T-cell (primary cell): ENCODE measurements at regions not wholly inside any gene's neighbourhood (a gene's known extent, or its start where the extent isn't known, plus 50 kb on each side); places are given as distances from the start of the nearest gene placed in this dataset.
"Not testable (repeated sequence)": the region's sequence is repeated elsewhere in the genome, so short reads cannot be mapped to it uniquely, and the experiment has no call there.

Experiments
- ATAC-seq, 4 experiments: fragments of 200-7000 bp in 3 of 4; fragments of 150-1000 bp in 1 of 4; cut with Tn5 transposase; replicated peaks in 1 of 4; 1 replicate in 3 of 4; 2 replicates in 1 of 4; pipeline ENCODE4 v1.10.0; 2021; ENCODE audit warnings: moderate library complexity in 3 of 4, mild to moderate bottlenecking in 2 of 4, moderate number of reproducible peaks in 1 of 4
- CTCF ChIA-PET, 2 donors: fragments of 300-600 bp; sonication (Branson Sonifier 250); formaldehyde crosslinking; loops; one replicate each; lab custom pipeline; 2022; ENCODE audit warnings: antibody characterized with exemption in 2 of 2; lab: Charles Lee
- POLR2A ChIA-PET, 2 donors: fragments of 300-600 bp; sonication (Branson Sonifier 250); formaldehyde crosslinking; loops; one replicate each; lab custom pipeline; 2022; ENCODE audit warnings: antibody characterized with exemption in 2 of 2; lab: Charles Lee
- DNase-seq, 35 experiments: peaks; one replicate each; pipeline versions ENCODE4 v3.0.0 to v3.0.0-alpha.2; 2013 to 2023
- H3K27ac ChIP-seq: one replicate; pipeline ENCODE4 v1.5.1; 2013; ENCODE audit warnings: low read length
- H3K27me3 ChIP-seq, 2 experiments: replicated peaks in 1 of 2; 1 replicate in 1 of 2; 2 replicates in 1 of 2; pipeline versions ENCODE4 v1.6.1 to v1.7.0; 2013; ENCODE audit warnings: low read length in 1 of 2, mixed read lengths in 1 of 2; ENCODE audit not compliant: control insufficient read depth in 2 of 2, insufficient read depth in 2 of 2; ENCODE audit errors: extremely low read depth in 1 of 2
- H3K36me3 ChIP-seq, 2 donors: 1 replicate in 1 of 2; 2 replicates in 1 of 2; pipeline versions ENCODE4 v1.6.1 to v1.7.0; 2013; ENCODE audit warnings: low read length in 1 of 2; ENCODE audit not compliant: control insufficient read depth in 2 of 2, insufficient read depth in 1 of 2; ENCODE audit errors: extremely low read depth in 1 of 2
- H3K4me1 ChIP-seq, 2 experiments: 1 replicate in 1 of 2; 2 replicates in 1 of 2; pipeline versions ENCODE4 v1.6.1 to v1.7.0; 2013; ENCODE audit warnings: low read length in 2 of 2, mixed read lengths in 1 of 2; ENCODE audit not compliant: insufficient read depth in 2 of 2, control insufficient read depth in 1 of 2; ENCODE audit errors: extremely low read depth in 1 of 2
- H3K4me3 ChIP-seq, 2 donors: 1 replicate in 1 of 2; 2 replicates in 1 of 2; pipeline versions ENCODE4 v1.5.1 to v1.7.0; 2013; ENCODE audit warnings: mild to moderate bottlenecking in 2 of 2, low read length in 1 of 2, moderate library complexity in 1 of 2; ENCODE audit not compliant: control insufficient read depth in 1 of 2; ENCODE audit errors: extremely low read depth in 1 of 2
- H3K9me3 ChIP-seq: 2 replicates; pipeline ENCODE4 v1.7.0; 2013
- H3K27ac Mint-ChIP-seq, 2 donors: one replicate each; pipeline ENCODE4 v1.8.0; 2020 to 2021; ENCODE audit warnings: mild to moderate bottlenecking in 2 of 2, mixed read lengths in 2 of 2
- H3K27me3 Mint-ChIP-seq, 2 donors: one replicate each; pipeline ENCODE4 v1.8.0; 2021 to 2022; ENCODE audit warnings: mixed read lengths in 2 of 2
- H3K36me3 Mint-ChIP-seq: one replicate; pipeline ENCODE4 v1.8.0; 2021; ENCODE audit warnings: mixed read lengths
- H3K4me1 Mint-ChIP-seq, 3 donors: one replicate each; pipeline ENCODE4 v1.8.0; 2020 to 2022; ENCODE audit warnings: mixed read lengths in 3 of 3, mild to moderate bottlenecking in 1 of 3
- H3K4me3 Mint-ChIP-seq, 3 donors: one replicate each; pipeline ENCODE4 v1.8.0; 2020 to 2022; ENCODE audit warnings: mild to moderate bottlenecking in 3 of 3, mixed read lengths in 3 of 3, moderate library complexity in 3 of 3
- H3K9me3 Mint-ChIP-seq, 3 donors: one replicate each; pipeline ENCODE4 v1.8.0; 2020 to 2022; ENCODE audit warnings: mixed read lengths in 3 of 3
- WGBS: methylation state at CpG from one replicate; pipeline ENCODE4 v1.1.5; 2013; ENCODE audit warnings: missing lambda C conversion rate; ENCODE audit not compliant: insufficient coverage; 5-methylcytosine and 5-hydroxymethylcytosine counted together

- H3K4me1 ChIP-seq, result no peaks in the 10 kb centered on the region
- Mint-ChIP-seq H3K27me3 (no peaks in the 10 kb centered on the region), H3K36me3 (no peaks in the 10 kb centered on the region), H3K9me3 (peaks cover 2 to 4% (median 3%) of the 10 kb centered on the region in 3 donors), H3K27ac (no peak overlapping the region), H3K4me3 (no peak overlapping the region), H3K4me1 (no peaks in the 10 kb centered on the region)
- H3K27me3 ChIP-seq, result no peaks in the 10 kb centered on the region
- no peak for DNase-seq
- H3K27ac ChIP-seq, result no peak overlapping the region
- ChIA-PET CTCF (interaction anchor here (0.6 to 0.7 kb wide), 2 partner anchors 50 to 232 kb away, joined by 3 read pairs; no protein-coding TSS in a partner anchor), POLR2A (no interaction called here)
- no peaks in the 10 kb centered on the region for H3K36me3 ChIP-seq
- no peak overlapping the region for H3K4me3 ChIP-seq
- no peak for ATAC-seq
- WGBS, result no CpG with 5 or more reads among the region's 1 CpG
- no peaks in the 10 kb centered on the region for H3K9me3 ChIP-seq
Observed at GRCh38 chr9:13436591-13436990, 157.1 kb upstream of the MPDZ start.

- CTCF ChIA-PET, H3K27me3 Mint-ChIP-seq, H3K4me3 Mint-ChIP-seq, H3K27me3 ChIP-seq, H3K36me3 Mint-ChIP-seq, H3K4me1 Mint-ChIP-seq, H3K4me3 ChIP-seq, H3K4me1 ChIP-seq, H3K9me3 Mint-ChIP-seq, H3K36me3 ChIP-seq, DNase-seq, H3K27ac Mint-ChIP-seq, ATAC-seq, H3K9me3 ChIP-seq, POLR2A ChIA-PET, H3K27ac ChIP-seq: not testable (repeated sequence)
- no CpG with 5 or more reads among the region's 4 CpGs for WGBS
Observed at GRCh38 chr9:13433453-13433852, 154.0 kb upstream of the MPDZ start.

GRCh38 chr9:13432904-13433303 lies 153.4 kb upstream of the MPDZ start:
- no peaks in the 10 kb centered on the region for H3K27me3 ChIP-seq
- CTCF ChIA-PET, result no interaction called here
- no peaks in the 10 kb centered on the region for H3K27me3 Mint-ChIP-seq

GRCh38 chr9:13431692-13432091 lies 152.2 kb upstream of the MPDZ start:
- H3K27ac Mint-ChIP-seq, result no peak overlapping the region
- no peak overlapping the region for H3K4me3 ChIP-seq
- H3K27me3 Mint-ChIP-seq, result no peaks in the 10 kb centered on the region
- POLR2A ChIA-PET, result no interaction called here
- H3K27me3 ChIP-seq, result no peaks in the 10 kb centered on the region
- H3K4me1 ChIP-seq, result no peaks in the 10 kb centered on the region
- CTCF ChIA-PET, result no interaction called here
- no CpG with 5 or more reads among the region's 2 CpGs for WGBS
- no peak overlapping the region for H3K27ac ChIP-seq
- H3K36me3 ChIP-seq, result no peaks in the 10 kb centered on the region
- peaks cover 0 to 4% (median 3%) of the 10 kb centered on the region in 3 donors for H3K9me3 Mint-ChIP-seq
- H3K9me3 ChIP-seq, result no peaks in the 10 kb centered on the region
- ATAC-seq (no peak), DNase-seq (no peak)
- H3K4me3 Mint-ChIP-seq, result no peak overlapping the region
- no peaks in the 10 kb centered on the region for H3K4me1 Mint-ChIP-seq
- H3K36me3 Mint-ChIP-seq, result no peaks in the 10 kb centered on the region

More at GRCh38 chr9:13432904-13433303, 153.4 kb upstream of the MPDZ start:
- H3K9me3 Mint-ChIP-seq, result peaks cover 0 to 4% (median 3%) of the 10 kb centered on the region in 3 donors
- no CpG with 5 or more reads among the region's 1 CpG for whole genome bisulfite sequencing
- no peaks in the 10 kb centered on the region for H3K4me1 Mint-ChIP-seq
- DNase-seq (no peak), ATAC-seq (no peak)
- H3K36me3 Mint-ChIP-seq, result no peaks in the 10 kb centered on the region
- Histone ChIP-seq H3K4me1 (no peaks in the 10 kb centered on the region), H3K36me3 (no peaks in the 10 kb centered on the region), H3K4me3 (no peak overlapping the region), H3K27ac (no peak overlapping the region), H3K9me3 (no peaks in the 10 kb centered on the region)
- POLR2A ChIA-PET, result no interaction called here
- no peak overlapping the region for H3K4me3 Mint-ChIP-seq
- H3K27ac Mint-ChIP-seq, result no peak overlapping the region

GRCh38 chr9:13431222-13431536 lies 151.7 kb upstream of the MPDZ start:
- Mint-ChIP-seq H3K27me3 (no peaks in the 10 kb centered on the region), H3K27ac (no peak overlapping the region), H3K4me3 (no peak overlapping the region), H3K9me3 (peaks cover 0 to 4% (median 3%) of the 10 kb centered on the region in 3 donors), H3K4me1 (no peaks in the 10 kb centered on the region), H3K36me3 (no peaks in the 10 kb centered on the region)
- WGBS, result 81% methylated on average over 6 of the region's 6 CpGs
- ChIA-PET CTCF (no interaction called here), POLR2A (no interaction called here)
- Histone ChIP-seq H3K4me1 (no peaks in the 10 kb centered on the region), H3K27ac (no peak overlapping the region), H3K4me3 (no peak overlapping the region), H3K36me3 (no peaks in the 10 kb centered on the region), H3K9me3 (no peaks in the 10 kb centered on the region), H3K27me3 (no peaks in the 10 kb centered on the region)
- ATAC-seq (no peak), DNase-seq (no peak)

- no peaks in the 10 kb centered on the region for H3K27me3 Mint-ChIP-seq
- Histone ChIP-seq H3K27me3 (no peaks in the 10 kb centered on the region), H3K9me3 (no peaks in the 10 kb centered on the region), H3K36me3 (no peaks in the 10 kb centered on the region), H3K4me3 (no peak overlapping the region), H3K4me1 (no peaks in the 10 kb centered on the region), H3K27ac (no peak overlapping the region)
- H3K9me3 Mint-ChIP-seq, result peaks cover 0 to 4% (median 0%) of the 10 kb centered on the region in 3 donors
- H3K4me3 Mint-ChIP-seq, result no peak overlapping the region
- ChIA-PET CTCF (no interaction called here), POLR2A (no interaction called here)
- H3K36me3 Mint-ChIP-seq, result no peaks in the 10 kb centered on the region
- ATAC-seq, result no peak
- WGBS, result 64% methylated on average over 5 of the region's 11 CpGs
- H3K4me1 Mint-ChIP-seq, result no peaks in the 10 kb centered on the region
- no peak overlapping the region for H3K27ac Mint-ChIP-seq
- DNase-seq, result no peak
Observed at GRCh38 chr9:13430368-13431221, 151.1 kb upstream of the MPDZ start.
